ENCODE measurements at regions not wholly inside any gene's neighbourhood (a gene's known extent, or its start where the extent isn't known, plus 50 kb on each side); places are given as distances from the start of the nearest gene placed in this dataset.
"Not testable (repeated sequence)": the region's sequence is repeated elsewhere in the genome, so short reads cannot be mapped to it uniquely, and the experiment has no call there.

GRCh38 chr12:71299541-71300376 is 139.8 kb upstream of the LGR5 start:
- no peak for DNase-seq

DNA sequence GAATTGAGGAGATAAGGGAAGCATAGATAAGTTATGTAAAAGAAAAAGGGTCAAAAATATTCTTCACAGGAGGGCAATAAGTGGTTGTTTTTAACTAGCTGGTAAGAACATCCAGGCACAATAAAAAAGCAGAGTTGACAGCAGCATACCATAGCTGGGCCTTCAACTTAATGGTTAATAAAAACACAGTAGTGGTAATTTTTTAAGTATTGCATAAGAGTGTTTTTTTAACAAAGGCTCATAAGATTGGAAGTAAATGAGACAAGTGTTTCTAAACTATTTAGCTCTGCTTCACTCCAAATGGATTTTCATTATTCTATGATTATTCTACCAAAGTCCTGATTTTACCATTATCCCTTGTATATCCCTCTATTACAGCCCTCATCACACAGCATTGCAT is 140.1 kb upstream of the TSPAN8 start:
- DNase-seq: no peak

DNA sequence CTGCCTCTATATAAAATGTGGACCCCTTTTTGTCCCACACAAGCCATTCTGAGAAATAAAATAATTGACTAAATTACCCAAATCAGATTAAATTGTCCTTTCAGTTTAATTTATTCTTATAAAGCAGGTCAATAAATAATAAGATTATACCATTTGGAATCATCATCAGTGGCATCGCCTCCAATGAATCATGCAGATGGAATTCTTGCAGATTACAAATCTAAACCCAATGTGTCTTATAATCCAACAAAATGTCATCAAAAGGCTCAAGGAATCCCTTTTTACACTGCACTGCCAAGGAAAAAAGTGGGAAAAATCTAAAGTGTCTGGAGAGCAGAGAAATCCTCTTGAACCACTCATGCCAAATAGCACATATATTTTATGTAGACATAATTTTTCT is 138.2 kb upstream of the TSPAN8 start:
- no peak for DNase-seq

DNA sequence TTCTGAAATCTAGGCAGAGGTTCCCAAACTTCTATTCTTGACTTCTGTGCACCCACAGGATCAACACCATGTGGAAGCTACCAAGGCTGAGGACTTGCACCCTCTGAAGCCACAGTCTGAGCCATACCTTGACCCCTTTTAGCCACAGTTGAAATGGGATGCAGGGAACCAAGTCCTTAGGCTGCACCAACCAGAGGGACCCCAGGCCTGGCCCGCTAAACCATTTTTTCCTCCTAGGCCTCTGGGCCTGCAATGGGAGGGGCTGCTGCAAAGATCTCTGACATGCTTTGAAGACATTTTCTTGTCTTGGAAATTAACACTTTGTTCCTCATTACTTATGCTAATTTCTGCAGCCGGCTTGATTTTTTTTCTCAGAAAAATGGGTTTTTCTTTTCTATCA is 133.9 kb upstream of the TSPAN8 start:
- no peak for DNase-seq

DNA sequence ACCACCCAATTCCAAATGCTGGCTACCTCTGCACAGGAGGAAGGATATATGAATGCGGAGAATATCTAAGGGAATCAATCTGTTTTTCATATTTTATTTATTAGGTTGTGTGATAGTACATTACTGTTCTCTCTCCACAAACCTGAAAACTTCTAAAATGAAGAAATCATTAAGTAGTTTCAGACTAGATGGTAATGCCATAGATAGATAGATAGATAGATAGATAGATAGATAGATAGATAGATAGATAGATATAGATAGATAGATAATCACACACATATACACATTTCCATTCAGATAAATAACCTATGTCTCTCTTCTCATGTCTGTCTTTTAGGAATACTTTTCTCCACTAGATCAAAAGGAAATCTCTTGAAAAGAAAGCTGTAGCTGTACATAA is 126.1 kb upstream of the TSPAN8 start:
- no peak for DNase-seq

DNA sequence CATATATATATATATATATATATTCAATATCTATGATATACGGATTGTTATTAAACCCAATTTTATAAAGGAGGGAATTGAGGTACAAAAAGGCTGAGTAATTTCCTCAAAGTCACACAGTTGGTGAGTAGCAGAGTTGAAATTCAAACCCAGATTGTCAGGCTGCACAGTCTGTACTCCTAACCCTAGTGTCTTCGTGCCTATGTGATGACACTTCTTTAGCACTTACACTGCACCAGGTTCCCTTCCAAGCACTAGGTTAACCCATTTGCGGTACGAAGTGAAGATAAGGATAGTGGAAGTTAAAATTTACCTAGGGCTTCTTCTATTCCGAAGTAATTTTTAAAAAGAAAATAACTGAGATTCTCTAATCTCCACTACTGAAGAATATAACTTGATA is 125.1 kb upstream of the TSPAN8 start:
- no peak for DNase-seq

GRCh38 chr12:71282020-71282419 is 124.2 kb upstream of the TSPAN8 start:
- no peak for DNase-seq

DNA sequence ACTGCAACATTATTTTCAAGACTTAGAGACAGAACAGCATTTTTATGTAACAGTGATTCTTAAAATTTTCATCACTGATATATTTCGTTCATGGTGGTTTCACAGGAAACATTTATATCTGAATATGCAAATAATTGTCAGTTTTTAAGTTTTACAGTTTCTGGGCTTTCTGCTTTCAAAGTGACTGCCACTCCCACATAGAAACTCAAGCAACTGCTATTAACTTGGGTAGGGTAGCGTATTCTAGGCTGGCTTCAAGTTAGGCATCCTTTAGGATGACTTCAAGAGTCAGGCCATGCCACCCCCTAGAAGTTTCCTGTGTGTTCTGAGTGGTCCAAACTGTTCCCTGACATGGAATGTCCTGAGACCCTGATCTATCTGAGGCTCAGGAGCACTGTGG is 123.6 kb upstream of the TSPAN8 start:
- DNase-seq: no peak

DNA sequence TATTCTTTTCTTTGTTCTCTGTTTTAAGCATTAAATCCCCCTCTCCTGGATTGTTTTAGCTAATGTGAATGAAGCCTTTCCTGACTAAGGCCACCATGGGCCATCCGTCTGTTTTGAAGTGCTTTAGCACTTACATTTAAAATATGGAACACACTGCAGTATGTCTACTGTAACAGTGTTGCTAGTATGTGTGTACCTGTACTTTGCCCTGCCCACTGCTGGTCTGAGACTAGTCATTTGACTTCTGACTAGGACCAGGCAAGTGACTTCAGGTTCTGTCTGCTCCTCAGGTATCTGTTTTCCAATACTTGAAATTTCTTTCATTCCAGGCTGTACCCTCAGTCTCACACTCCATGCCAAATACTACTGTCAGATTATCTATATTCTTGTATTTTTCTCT is 120.1 kb upstream of the TSPAN8 start:
- DNase-seq: no peak

DNA sequence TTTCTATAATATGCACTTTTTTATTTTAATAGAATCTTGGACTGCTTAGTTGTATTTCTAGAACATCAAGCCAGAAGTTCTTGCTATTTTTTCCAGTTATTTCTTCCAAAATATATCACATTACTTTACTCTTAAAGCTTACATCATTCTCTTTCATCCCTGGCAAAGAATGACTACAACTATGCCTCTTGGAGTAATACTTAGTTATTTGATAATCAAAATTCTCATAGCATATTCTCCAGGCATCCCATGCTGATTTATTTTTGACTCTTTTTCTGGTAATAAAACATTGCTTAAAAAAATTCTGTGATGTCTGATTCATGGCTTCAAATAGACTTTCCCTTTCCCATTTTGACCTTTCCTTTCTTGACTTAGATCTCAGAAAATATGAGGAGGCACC is 118.7 kb upstream of the TSPAN8 start:
- no peak for DNase-seq

DNA sequence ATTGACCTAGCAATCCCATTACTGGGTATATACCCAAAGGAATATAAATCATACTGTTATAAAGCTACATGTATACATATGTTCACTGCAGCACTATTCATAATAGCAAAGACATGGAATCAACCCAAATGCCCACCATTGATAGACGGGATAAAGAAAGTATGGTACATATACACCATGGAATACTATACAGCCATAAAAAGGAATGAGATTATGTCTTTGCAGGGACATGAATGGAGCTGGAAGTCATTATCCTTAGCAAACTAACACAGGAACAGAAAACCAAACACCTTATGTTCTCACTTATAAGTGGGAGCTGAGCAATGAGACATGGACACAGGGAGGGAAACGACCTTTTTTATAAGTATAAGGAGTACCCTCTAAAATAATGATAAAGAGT is 113.0 kb upstream of the TSPAN8 start:
- not testable (repeated sequence) for DNase-seq

GRCh38 chr12:71270057-71270456 is 112.3 kb upstream of the TSPAN8 start:
- DNase-seq: no peak

- no peak for DNase-seq
Observed at GRCh38 chr12:71269281-71269598, 111.4 kb upstream of the TSPAN8 start.

DNA sequence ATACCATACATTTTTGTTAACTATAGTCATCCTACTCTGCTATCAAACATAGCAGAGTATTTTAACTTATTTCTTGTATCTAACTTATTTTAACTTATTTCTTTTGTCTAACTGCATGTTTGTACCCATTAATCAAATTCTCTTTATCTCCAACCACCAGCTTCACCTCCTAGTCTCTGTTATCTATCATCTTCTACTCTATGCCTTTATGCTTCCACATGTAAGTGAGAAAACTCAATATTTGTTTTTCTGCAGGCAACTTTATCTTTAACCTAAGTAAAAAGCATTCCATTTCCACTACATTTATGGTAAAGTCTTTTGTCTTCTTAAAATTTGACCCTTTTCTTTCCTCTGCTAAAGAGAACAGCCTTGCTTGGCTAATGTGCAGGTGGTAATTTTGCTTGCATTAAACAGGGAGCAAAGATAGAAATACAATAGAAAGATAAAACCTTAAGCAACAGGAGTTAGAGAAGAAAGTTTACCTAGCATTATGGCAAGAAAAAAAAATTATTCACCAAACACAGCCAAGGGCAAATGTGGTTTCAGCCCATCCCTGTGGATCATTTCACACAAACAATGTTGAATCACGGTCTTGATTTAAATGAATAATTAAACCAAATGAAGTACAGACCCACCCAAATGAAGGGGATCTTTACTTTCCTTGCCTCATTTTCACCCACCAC is 110.9 kb upstream of the TSPAN8 start:
- DNase-seq: no peak

DNA sequence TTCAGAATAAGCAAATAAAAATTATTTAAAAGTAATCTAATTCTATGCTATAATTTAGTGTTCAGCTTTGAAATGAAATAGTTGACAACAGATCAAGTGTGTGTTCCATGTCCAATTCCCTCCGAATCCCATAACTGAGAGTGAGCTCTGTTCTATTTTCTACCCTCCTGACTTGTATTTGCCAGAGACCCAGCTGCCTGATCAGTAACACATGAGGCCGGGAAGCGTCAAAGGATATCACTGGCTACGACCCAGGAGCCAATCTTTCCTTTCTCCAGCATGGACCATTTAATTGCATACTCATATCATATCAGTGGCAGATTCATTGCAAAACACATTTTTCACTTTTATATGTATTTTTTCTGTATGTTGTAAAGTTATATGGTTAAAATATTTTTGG is 108.8 kb upstream of the TSPAN8 start:
- no peak for DNase-seq

DNA sequence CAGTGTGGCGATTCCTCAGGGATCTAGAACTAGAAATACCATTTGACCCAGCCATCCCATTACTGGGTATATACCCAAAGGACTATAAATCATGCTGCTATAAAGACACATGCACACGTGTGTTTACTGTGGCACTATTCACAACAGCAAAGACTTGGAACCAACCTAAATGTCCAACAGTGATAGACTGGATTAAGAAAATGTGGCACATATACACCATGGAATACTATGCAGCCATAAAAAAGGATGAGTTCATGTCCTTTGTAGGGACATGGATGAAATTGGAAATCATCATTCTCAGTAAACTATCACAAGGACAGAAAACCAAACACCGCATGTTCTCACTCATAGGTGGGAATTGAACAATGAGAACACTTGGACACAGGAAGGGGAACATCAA is 107.9 kb upstream of the TSPAN8 start:
- not testable (repeated sequence) for DNase-seq

GRCh38 chr12:71262466-71262865 is 104.7 kb upstream of the TSPAN8 start:
- DNase-seq: no peak

- no peak for DNase-seq
Observed at GRCh38 chr12:71252473-71252872, 94.7 kb upstream of the TSPAN8 start.

DNA sequence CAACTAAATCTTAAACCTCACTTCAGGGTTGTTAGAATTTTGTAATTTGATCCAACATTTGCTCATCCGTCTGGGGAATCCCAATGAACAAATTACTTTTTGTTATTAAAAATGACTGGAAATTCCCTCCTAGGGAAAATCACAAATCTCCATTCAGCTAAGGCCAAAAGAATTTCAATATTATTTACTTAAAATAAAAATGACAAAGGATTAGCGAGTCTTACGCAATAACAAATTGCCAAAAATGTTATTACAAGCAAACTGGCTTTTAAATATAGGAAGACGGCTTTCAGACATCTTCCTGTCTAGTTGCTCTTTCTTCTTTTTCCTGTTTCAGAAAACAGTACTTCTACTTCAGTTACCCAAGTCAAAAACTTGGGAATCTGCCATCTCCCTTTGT is 92.4 kb upstream of the TSPAN8 start:
- DNase-seq: no peak

DNA sequence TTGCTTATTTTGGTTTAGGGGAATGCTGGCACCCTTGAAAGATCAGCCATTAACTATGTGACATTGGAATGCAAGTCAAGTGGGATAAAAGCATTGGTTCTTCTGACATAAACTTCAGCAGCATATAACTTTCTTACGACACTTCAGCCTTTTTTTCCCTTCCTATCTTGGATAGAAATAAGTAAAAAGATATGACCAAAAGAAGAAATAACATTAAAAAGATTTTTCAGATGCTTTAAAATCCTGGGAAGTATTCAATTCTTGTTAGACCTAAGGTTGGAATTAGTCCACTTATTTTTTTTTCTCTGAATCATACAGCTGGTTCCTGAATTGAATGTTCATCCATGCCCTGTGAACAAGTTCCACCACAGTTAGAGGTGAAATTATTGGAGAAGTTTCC is 85.6 kb upstream of the TSPAN8 start:
- no peak for DNase-seq

GRCh38 chr12:71242511-71242910 is 84.7 kb upstream of the TSPAN8 start:
- DNase-seq: no peak

DNA sequence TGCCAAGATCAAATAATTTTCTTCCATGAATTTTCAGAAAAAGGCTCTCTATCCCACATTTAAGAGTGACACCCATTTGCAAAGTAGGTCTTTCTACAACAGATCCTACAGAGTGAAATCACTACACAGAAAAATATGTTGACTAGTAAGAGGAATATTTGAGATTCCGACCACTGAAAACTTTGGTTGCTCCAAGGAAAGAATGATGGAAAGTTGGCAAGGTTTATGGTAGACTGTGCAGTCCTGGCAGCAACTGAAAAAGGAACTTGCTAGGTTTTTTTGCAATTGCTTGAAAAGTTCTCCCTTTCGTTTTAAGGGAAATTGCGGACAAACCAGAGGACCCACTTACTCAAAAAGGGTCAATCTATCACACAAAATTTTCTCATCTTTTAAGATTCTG is 83.1 kb upstream of the TSPAN8 start:
- DNase-seq: no peak

DNA sequence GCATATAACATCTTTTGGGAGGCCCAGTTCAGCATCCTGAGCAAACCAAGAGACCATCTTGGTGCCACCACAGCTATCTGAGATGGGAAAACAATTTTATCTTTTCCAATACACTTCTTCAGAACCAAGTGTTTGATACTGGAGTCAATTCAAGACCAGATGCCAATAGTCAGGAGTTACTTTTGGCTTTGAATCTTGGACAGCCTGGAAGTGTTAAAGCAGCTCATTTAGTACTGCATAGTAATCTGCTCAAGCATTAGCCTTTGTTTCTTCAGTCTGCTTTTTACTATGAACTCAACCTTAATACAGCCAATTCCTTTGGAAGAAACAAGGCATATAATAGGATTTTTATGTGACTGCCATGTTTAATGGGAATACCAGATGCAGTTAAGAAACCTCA is 81.9 kb upstream of the TSPAN8 start:
- no peak for DNase-seq

DNA sequence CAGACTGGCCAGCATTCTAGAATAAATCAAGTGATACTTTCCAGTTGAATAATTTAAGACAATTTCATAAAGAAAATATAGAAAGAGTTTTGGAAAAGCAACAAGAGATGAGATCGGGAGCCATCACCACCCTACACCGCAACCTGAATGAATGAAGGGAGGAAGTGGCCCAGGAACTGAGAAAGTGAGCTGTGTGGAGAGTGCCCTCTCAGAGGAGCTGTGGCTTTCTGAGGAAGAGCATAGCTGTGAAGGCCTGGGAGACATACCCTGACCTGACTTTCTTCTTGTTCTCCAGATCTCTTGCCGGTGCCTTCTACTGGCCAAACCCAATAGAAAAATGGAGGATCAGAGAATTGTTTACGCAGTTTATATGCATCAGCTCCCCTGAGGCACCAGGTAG is 79.3 kb upstream of the TSPAN8 start:
- no peak for DNase-seq

DNA sequence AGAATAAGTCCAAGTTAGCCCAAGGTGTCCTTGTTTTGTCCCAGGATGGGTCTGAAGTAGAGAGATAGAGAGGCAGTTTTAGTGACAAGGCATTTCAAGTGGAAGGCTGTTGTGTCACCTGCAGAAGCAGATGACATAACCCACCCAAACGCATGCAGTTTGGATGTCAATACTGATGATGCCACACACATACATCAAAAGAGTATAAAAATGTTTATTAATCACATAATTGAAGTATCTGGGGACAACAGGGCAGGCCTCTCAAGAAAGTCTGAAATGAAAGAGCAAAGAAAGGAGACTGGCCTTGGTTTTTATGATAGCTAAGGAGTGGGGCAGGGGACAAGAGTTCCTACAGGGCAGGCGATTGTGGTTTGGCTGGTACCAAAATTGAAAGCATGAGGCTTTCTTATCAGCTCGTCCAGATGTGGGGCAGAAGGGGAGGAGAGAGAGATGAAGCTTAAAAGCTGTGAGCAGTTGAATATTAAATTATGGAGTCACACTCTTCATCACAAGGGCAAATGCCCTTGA is 78.4 kb upstream of the TSPAN8 start:
- no peak for DNase-seq

All from inflammatory macrophage treated with lipopolysaccharide for 1 hour (primary cell).